Activated naive CD4-positive, alpha-beta T cell treated with Interleukin-2 at 50 U/mL for 16 hours (primary cell): ENCODE measurements at regions not wholly inside any gene's neighbourhood (a gene's known extent, or its start where the extent isn't known, plus 50 kb on each side); places are given as distances from the start of the nearest gene placed in this dataset.
"Not testable (repeated sequence)": the region's sequence is repeated elsewhere in the genome, so short reads cannot be mapped to it uniquely, and the experiment has no call there.

Source experiments
- DNase-seq: peaks from one replicate; pipeline ENCODE4 v3.0.0-alpha.2; 2020

DNA sequence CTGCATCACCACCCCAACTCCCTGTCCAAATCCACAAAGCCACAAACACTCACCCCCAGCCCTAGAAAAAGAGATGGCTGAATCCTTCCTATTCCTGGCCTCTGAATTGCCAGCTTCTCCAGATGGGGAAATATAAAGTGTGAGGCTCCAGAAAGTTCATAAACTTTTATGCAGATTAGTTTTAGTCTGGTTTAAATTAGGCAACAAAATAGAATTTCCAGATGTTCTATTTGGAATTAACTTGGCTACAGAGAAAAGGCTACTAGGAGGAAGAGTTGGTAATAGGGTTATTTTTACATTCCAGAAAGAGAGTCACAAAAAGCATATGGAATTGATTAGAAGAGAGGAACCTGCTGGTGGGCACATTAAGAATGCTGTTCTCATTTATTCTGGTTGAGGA, 56.0 kb downstream of the EN1 start:
- DNase-seq: no peak

- no peak for DNase-seq
Observed at GRCh38 chr2:118786746-118787145, 60.7 kb downstream of the EN1 start.

- no peak for DNase-seq
Observed at GRCh38 chr2:118784860-118785259, 62.6 kb downstream of the EN1 start.

GRCh38 chr2:118779362-118779761, 68.1 kb downstream of the EN1 start:
- no peak for DNase-seq

GRCh38 chr2:118774458-118775133, 72.9 kb downstream of the EN1 start:
- DNase-seq: no peak

DNA sequence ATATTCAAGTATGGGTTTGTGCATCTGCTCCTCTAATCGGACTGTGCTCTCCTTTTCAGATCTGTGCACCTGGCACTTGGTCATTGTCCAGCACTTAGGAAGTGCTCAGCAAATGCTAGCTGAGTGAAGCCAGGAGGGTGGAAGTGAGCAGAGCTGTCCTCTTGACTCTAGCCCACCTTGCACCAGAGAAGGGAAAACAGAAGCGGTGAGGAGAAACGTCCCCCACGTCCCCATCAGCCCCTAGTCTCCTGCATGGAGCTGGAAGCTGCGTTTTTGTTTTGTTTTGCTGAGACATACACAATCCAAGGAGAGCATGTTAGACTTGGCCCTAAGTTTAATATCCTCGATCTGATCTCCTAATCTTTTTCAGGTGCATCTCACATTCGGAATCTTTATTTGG, 73.6 kb downstream of the EN1 start:
- DNase-seq: no peak

- no peak for DNase-seq
Observed at GRCh38 chr2:118772487-118773200, 74.8 kb downstream of the EN1 start.

GRCh38 chr2:118769707-118770400, 77.6 kb downstream of the EN1 start:
- DNase-seq: no peak

- no peak for DNase-seq
Observed at GRCh38 chr2:118766871-118767270, 80.6 kb downstream of the EN1 start.

- DNase-seq: no peak
Observed at GRCh38 chr2:118764855-118765254, 82.6 kb downstream of the EN1 start.

DNA sequence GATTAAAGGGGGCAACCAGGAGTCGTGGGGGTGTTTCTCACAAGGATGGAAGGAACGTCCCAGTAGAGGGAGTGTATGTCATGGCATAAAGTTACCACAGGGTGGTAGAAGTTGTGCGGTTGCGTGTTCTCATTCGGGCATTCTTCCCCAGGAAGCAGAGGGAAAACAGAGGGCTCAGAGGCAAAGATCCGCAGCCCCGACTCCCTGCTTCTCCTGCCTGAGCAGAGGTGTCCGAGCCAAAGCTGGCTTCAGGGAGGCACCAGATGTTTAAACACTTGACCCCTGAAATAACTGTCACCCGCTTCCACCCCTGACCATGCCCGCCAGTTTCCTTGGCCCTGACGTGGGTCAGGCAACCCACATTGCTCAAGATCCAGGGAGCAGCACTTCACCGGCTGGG, 83.7 kb downstream of the EN1 start:
- DNase-seq: no peak

DNA sequence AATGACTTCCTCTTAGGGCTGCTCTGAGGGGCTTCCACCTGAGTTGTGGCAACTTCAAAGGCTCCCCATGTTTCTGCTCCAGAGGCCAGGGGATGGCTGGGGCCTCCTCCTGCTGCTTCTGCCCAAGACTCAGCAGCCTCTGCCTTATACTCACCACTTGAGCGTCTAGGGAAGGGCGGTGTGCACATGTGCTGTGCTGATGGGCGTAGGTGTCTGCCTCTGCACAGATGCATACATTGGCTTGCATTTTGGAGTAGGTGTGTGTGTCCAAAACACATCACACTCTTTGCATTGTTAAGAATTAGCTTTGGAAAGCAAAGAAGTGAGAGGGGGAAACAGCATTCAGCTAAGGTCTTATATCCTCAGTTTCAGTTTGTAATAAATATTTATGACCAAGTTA, 85.2 kb downstream of the EN1 start:
- DNase-seq: no peak

DNA sequence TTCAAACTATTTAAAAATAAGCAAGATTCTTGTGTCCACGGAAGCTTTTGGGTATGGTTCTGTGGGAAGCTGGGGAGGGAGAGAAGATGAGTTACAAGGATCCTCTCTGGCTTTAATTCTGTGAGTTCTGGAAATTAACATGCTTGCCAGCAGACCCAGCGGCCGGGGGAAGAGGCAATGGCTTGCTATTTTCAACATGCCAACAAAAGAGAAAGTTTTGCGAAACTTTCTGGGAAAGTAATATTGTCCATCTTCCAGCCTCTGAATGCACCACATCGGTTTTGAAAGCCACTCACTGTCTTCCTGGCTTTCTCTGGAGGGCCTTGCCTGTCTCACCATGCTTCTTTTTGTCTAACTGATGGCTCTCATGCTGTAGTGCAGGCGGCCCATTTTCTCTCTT, 85.7 kb downstream of the EN1 start:
- DNase-seq: no peak

DNA sequence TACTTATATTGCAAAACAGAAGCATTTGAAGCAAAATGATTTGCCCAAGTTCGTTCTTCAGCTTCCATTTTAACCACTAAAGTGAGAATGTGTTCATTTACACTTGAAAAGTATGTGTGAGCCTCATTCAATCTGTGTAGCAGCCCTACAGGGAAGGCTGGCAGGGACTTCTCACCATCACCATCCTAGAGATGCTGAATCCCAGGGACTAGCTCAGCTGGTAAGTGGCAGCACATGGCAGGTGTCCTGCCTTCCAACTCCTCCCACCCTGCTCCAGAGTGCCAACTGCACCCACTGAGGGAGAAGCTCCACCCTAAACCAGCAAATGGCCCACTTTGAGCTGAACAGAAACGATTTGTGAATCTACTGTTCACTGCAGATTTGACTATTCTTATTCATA, 91.5 kb downstream of the EN1 start:
- DNase-seq: no peak

GRCh38 chr2:118755384-118755783, 92.1 kb downstream of the EN1 start:
- no peak for DNase-seq

DNA sequence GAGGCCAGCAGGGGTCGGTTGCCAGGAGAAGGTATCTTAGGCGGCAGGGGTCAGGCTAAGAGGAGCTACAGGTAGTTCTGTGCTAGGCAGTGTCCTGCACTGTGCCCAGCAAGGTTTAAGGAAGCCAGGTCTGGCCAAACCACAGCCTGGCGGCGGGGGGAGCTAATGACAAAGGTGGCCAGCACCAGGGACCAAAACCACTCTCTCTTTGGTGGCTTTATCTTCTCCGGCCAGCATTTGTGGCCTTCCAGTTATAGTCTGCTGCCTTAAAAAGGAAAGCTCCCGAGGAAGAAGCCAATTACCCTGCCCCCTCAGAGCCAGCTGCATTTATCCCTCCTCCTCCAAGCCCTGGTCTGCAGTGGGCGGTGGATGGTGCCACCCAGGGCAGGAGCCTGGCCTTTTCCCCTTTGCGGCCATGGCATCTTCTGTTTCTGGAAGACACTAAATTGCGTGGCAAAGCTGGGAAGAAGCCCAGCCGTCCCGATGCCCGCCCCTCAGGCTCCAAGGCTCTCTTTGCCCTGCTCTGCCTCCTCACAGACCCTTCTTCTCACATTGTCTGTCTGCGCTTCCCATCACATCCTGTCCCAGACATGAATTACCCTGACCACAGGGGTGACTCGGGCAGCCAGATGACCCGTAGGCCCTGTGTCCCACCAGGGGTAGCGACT, 94.6 kb downstream of the EN1 start:
- DNase-seq: no peak

GRCh38 chr2:118750959-118751565, 96.4 kb downstream of the EN1 start:
- no peak for DNase-seq

GRCh38 chr2:118748245-118748885, 99.1 kb downstream of the EN1 start:
- no peak for DNase-seq

GRCh38 chr2:118747637-118748036, 99.8 kb downstream of the EN1 start:
- no peak for DNase-seq

- DNase-seq: no peak
Observed at GRCh38 chr2:118747066-118747465, 100.4 kb downstream of the EN1 start.

DNA sequence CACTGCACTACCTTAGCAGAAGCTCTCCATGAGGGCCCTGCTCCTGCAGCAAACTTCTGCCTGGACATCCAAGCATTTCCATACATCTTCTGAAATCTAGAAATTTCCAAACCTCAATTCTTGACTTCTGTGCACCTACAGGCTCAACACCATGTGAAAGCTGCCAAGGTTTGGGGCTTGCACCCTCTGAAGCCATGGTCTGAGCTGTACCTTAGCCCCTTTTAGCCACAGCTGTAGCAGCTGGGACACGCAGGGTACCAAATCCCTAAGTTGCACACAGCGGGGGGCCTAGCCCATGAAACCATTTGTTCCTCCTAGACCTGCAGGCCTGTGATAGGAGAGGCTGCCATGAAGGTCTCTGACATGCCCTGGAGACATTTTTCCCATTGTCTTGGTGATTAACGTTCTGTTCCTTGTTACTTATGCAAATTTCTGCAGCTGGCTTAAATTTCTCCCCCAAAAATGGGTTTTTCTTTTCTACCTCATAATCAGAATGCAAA, 102.7 kb downstream of the EN1 start:
- DNase-seq: not testable (repeated sequence)

DNA sequence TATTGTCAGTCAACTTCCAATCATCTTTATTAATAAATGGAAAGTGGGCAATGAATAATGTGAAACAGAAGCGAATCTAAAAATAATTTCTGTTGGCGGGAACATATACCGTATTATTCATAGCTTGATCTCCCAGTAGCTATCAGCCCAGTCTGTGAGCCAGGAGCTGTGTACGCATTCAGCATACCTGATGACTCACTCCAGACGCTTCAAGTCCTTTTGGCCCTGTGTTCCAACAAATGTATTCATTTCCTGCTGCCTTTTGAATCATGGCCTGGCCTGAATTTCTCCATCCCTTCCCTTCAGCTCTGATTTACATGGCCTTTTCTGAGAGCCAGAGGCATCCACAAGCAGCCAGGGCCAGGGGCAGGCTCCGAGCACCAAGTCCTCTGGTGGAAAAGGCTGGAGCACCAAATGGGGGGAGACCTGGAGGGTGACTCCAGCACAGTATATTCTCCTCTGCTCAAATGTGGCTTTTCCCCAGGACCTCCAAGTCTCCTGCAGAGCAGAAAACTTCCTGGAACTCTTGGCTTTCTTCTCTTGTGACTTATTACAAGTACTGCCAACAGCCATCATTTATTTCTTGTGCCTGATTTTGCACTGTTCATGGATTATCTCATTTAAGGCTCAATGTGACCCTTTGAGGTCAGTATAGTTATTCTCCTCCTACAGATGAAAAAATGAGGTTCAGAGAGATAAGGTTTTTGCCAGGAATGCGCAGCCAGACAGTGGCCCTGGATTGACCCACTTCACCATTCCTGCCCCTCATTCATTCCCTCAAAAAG, 108.7 kb downstream of the EN1 start:
- no peak for DNase-seq
